GM12878 (cell line): ENCODE measurements at regions not wholly inside any gene's neighbourhood (a gene's known extent, or its start where the extent isn't known, plus 50 kb on each side); places are given as distances from the start of the nearest gene placed in this dataset.

Source experiments
- ATAC-seq: fragments of 200-7000 bp; cut with Tn5 transposase; 3 replicates; pipeline ENCODE4 v1.9.1; 2020; ENCODE audit warnings: mild to moderate bottlenecking, moderate library complexity
- BruUV-seq: library from RNA; stranded (reverse); fragments of 400-500 nt; replicated peaks from 2 replicates; lab custom pipeline; 2021; lab: Mats Ljungman, UMichigan
- CTCF ChIA-PET: fragments of 300-600 bp; sonication (Branson Sonifier 250); formaldehyde crosslinking; extraction: SDS; loops from one replicate; lab custom pipeline; 2021; ENCODE audit warnings: inconsistent platforms; lab: Yijun Ruan, JAX
- POLR2A ChIA-PET: fragments of 350-600 bp; formaldehyde crosslinking; extraction: SDS; loops from one replicate; lab custom pipeline; 2021; ENCODE audit warnings: inconsistent platforms; lab: Charles Lee
- RAD21 ChIA-PET: fragments of 300-600 bp; sonication (Branson Sonifier 250); formaldehyde crosslinking; loops from one replicate; lab custom pipeline; 2023; ENCODE audit warnings: antibody characterized with exemption; ENCODE audit not compliant: unreplicated experiment; lab: Charles Lee
- SMC1A ChIA-PET: fragments of 300-600 bp; sonication (Branson Sonifier 250); formaldehyde crosslinking; loops from one replicate; lab custom pipeline; 2023; ENCODE audit not compliant: unreplicated experiment, uncharacterized antibody; lab: Charles Lee
- DNase-seq: peaks from one replicate; pipeline ENCODE4 v3.0.0-alpha.2; 2011; ENCODE audit warnings: low read depth, low spot score
- FAIRE-seq: peaks from 3 replicates; lab custom pipeline; 2011; peaks lifted over from hg19 to GRCh38; lab: Jason Lieb, UNC
- H2AFZ ChIP-seq: 2 replicates; pipeline ENCODE4 v1.6.0; 2011; ENCODE audit warnings: low read depth, low read length, control low read depth; ENCODE audit not compliant: control insufficient read depth
- H3K27ac ChIP-seq: 2 replicates; pipeline ENCODE4 v1.5.1; 2011; ENCODE audit warnings: control low read depth; ENCODE audit not compliant: control insufficient read depth, insufficient read depth
- H3K27me3 ChIP-seq, 2 experiments: replicated peaks in 1 of 2; 2 replicates each; pipeline versions ENCODE4 v1.6.0 to v1.6.1; 2011; ENCODE audit warnings: low read length in 1 of 2; ENCODE audit not compliant: control insufficient read depth in 2 of 2, insufficient read depth in 2 of 2
- H3K36me3 ChIP-seq, 2 experiments: 2 replicates each; pipeline ENCODE4 v1.5.1; 2011; ENCODE audit warnings: low read length in 1 of 2; ENCODE audit not compliant: control insufficient read depth in 2 of 2, insufficient read depth in 2 of 2
- H3K4me1 ChIP-seq: 2 replicates; pipeline ENCODE4 v1.6.1; 2011; ENCODE audit warnings: mild to moderate bottlenecking, low read length, moderate library complexity, mixed read lengths; ENCODE audit not compliant: control insufficient read depth, insufficient read depth
- H3K4me2 ChIP-seq: 2 replicates; pipeline ENCODE4 v1.6.0; 2011; ENCODE audit warnings: control low read depth; ENCODE audit not compliant: control insufficient read depth, insufficient read depth
- H3K4me3 ChIP-seq: fragments of 200-600 bp; sonication (generic); 2 replicates; pipeline ENCODE4 v1.5.1; 2016
- H3K79me2 ChIP-seq: 2 replicates; pipeline ENCODE4 v1.6.0; 2011; ENCODE audit warnings: low read length; ENCODE audit not compliant: control insufficient read depth, insufficient read depth
- H3K9ac ChIP-seq: 2 replicates; pipeline ENCODE4 v1.8.0; 2011; ENCODE audit warnings: low read length, control low read depth, mixed read lengths; ENCODE audit not compliant: control insufficient read depth, insufficient read depth
- H3K9me3 ChIP-seq: replicated peaks from 3 replicates; pipeline ENCODE4 v1.5.1; 2011; ENCODE audit warnings: mild to moderate bottlenecking, low read length; ENCODE audit not compliant: control insufficient read depth, insufficient read depth
- H4K20me1 ChIP-seq: 2 replicates; pipeline ENCODE4 v1.6.0; 2011; ENCODE audit not compliant: control insufficient read depth, insufficient read depth
- BHLHE40 ChIP-seq, 2 experiments: fragments of 450-650 bp in 1 of 2; IDR thresholded peaks; 2 replicates each; pipeline ENCODE4 v1.6.1; 2011 to 2017; ENCODE audit warnings: low read depth in 2 of 2, borderline replicate concordance in 1 of 2, improper control_type of control experiment in 1 of 2, low read length in 1 of 2, mild to moderate bottlenecking in 1 of 2
- HDAC2 ChIP-seq: fragments of 200-600 bp; sonication (generic); IDR thresholded peaks from 2 replicates; pipeline ENCODE4 v1.6.1; 2017
- NFIC ChIP-seq: IDR thresholded peaks from 2 replicates; pipeline ENCODE4 v1.6.1; 2012; ENCODE audit warnings: low read depth, mild to moderate bottlenecking, inconsistent platforms, low read length, moderate library complexity
- NFYA ChIP-seq: IDR thresholded peaks from 2 replicates; pipeline ENCODE4 v1.6.1; 2011; ENCODE audit warnings: low read depth, mild to moderate bottlenecking, low read length, improper control_type of control experiment, borderline replicate concordance
- PRDM15 ChIP-seq: fragments of 450-650 bp; formaldehyde crosslinking; IDR thresholded peaks from 2 replicates; pipeline ENCODE4 v1.4.0; 2020; ENCODE audit warnings: mild to moderate bottlenecking, moderate library complexity
- RBBP5 ChIP-seq: fragments of 200-600 bp; sonication (generic); conservative IDR thresholded peaks from 2 replicates; pipeline ENCODE4 v1.6.1; 2016
- SRF ChIP-seq, 2 experiments: IDR thresholded peaks; 2 replicates each; pipeline ENCODE4 v1.6.1; 2011; ENCODE audit warnings: low read depth in 2 of 2, low read length in 2 of 2, mild to moderate bottlenecking in 1 of 2, moderate library complexity in 1 of 2
- TARDBP ChIP-seq: IDR thresholded peaks from 2 replicates; pipeline ENCODE4 v1.6.1; 2016; ENCODE audit warnings: borderline replicate concordance
- TCF12 ChIP-seq: IDR thresholded peaks from 2 replicates; pipeline ENCODE4 v1.6.1; 2011; ENCODE audit warnings: low read depth, mild to moderate bottlenecking, low read length
- YY1 ChIP-seq: IDR thresholded peaks from 2 replicates; pipeline ENCODE4 v1.6.1; 2011; ENCODE audit warnings: low read depth, mild to moderate bottlenecking, low read length
- WGBS: methylation state at CpG from one replicate; pipeline ENCODE4 v1.1.6; 2016; ENCODE audit warnings: low lambda C conversion rate; ENCODE audit not compliant: insufficient replicate concordance, insufficient coverage; ENCODE audit errors: missing lambda C conversion rate; 5-methylcytosine and 5-hydroxymethylcytosine counted together
- in situ Hi-C: fragments of 300-500 bp; cut with MboI; formaldehyde crosslinking; loops from 9 replicates; pipeline ENCODE4 v1.14.3; 2018; ENCODE audit warnings: mixed read lengths
- intact Hi-C: fragments of 100-400 bp; cut with micrococcal nuclease; formaldehyde crosslinking; loops from one replicate; pipeline ENCODE4 v1.14.2; 2022; ENCODE audit not compliant: unreplicated experiment

- WGBS = 0% methylated on average over 1 of the region's 1 CpG
- Histone ChIP-seq H3K36me3 (no peaks in the 10 kb centered on the region), H3K4me1 (no peaks in the 10 kb centered on the region), H3K9me3 (no peaks in the 10 kb centered on the region), H3K27me3 (no peaks in the 10 kb centered on the region), H4K20me1 (no peaks in the 10 kb centered on the region), H3K9ac (no peak overlapping the region), H3K79me2 (no peaks in the 10 kb centered on the region), H3K27ac (no peak overlapping the region), H3K4me2 (no peak overlapping the region), H2AFZ (no peak overlapping the region), H3K4me3 (no peak overlapping the region)
- ChIA-PET CTCF (no interaction called here), POLR2A (no interaction called here), SMC1A (no interaction called here), RAD21 (no interaction called here)
- intact Hi-C loops (no loop called here), in situ Hi-C loops (no loop called here)
- TF ChIP-seq SRF (IDR thresholded peaks at IDR 0.05; ENCODE audit: low read depth in 2 of 2, low read length in 2 of 2) (no peak), NFYA (no peak), NFIC (no peak), BHLHE40 (IDR thresholded peaks at IDR 0.05; ENCODE audit: borderline replicate concordance in 1 of 2, low read depth in 2 of 2, low read length in 1 of 2) (no peak), YY1 (no peak), PRDM15 (CRISPR knock-in tag) (no peak), TCF12 (no peak), TARDBP (no peak), HDAC2 (no peak), RBBP5 (no peak)
- no TSS peak for BruUV-seq
- ATAC-seq = no peak
- DNase-seq = no peak
- FAIRE-seq = no peak
These were observed 233.5 kb downstream of the TMEM26 start for GRCh38 chr10:61219696-61220095.
